ENCODE measurements at regions not wholly inside any gene's neighbourhood (a gene's known extent, or its start where the extent isn't known, plus 50 kb on each side); places are given as distances from the start of the nearest gene placed in this dataset.

DNA sequence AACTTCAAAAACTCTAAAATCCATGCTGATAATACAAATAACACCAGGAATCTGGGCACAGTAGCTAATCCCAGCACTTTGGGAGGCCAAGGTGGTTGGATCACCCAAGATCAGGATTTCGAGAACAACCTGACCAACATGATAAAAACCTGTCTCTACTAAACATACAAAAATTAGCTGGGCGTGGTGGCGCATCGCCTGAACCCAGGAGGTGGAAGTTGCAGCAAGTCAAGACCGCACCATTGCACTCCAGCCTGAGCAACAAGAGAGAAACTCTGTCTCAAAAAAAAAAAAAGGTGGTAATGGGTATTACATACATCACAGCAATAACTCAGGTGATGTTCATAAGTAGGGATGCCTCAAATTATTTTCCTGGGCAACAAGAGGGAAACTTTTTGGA, 315.0 kb upstream of the MEOX2 start:
- TF ChIP-seq POLR2A (IDR thresholded peaks at IDR 0.05), result no peak
- TF ChIP-seq, protein P1, sequence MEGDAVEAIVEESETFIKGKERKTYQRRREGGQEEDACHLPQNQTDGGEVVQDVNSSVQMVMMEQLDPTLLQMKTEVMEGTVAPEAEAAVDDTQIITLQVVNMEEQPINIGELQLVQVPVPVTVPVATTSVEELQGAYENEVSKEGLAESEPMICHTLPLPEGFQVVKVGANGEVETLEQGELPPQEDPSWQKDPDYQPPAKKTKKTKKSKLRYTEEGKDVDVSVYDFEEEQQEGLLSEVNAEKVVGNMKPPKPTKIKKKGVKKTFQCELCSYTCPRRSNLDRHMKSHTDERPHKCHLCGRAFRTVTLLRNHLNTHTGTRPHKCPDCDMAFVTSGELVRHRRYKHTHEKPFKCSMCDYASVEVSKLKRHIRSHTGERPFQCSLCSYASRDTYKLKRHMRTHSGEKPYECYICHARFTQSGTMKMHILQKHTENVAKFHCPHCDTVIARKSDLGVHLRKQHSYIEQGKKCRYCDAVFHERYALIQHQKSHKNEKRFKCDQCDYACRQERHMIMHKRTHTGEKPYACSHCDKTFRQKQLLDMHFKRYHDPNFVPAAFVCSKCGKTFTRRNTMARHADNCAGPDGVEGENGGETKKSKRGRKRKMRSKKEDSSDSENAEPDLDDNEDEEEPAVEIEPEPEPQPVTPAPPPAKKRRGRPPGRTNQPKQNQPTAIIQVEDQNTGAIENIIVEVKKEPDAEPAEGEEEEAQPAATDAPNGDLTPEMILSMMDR (IDR thresholded peaks at IDR 0.05), result no peak

All from thyroid gland (tissue), 4 donors.